Prostate gland (tissue), 2 donors: ENCODE measurements at regions not wholly inside any gene's neighbourhood (a gene's known extent, or its start where the extent isn't known, plus 50 kb on each side); places are given as distances from the start of the nearest gene placed in this dataset.

Source experiments
- POLR2A ChIP-seq: fragments of 450-650 bp; IDR thresholded peaks from one replicate; pipeline ENCODE4 v1.6.1; 2016; ENCODE audit warnings: antibody characterized with exemption, mild to moderate bottlenecking
- TF ChIP-seq, protein P1 (sequence below), 4 experiments: fragments of 200-600 bp in 2 of 4; fragments of 450-650 bp in 2 of 4; sonication (generic) in 2 of 4; IDR thresholded peaks; 1 replicate in 3 of 4; 2 replicates in 1 of 4; pipeline ENCODE4 v1.5.1; 2016 to 2019; ENCODE audit warnings: antibody characterized with exemption in 4 of 4, mild to moderate bottlenecking in 2 of 4, moderate library complexity in 2 of 4

DNA sequence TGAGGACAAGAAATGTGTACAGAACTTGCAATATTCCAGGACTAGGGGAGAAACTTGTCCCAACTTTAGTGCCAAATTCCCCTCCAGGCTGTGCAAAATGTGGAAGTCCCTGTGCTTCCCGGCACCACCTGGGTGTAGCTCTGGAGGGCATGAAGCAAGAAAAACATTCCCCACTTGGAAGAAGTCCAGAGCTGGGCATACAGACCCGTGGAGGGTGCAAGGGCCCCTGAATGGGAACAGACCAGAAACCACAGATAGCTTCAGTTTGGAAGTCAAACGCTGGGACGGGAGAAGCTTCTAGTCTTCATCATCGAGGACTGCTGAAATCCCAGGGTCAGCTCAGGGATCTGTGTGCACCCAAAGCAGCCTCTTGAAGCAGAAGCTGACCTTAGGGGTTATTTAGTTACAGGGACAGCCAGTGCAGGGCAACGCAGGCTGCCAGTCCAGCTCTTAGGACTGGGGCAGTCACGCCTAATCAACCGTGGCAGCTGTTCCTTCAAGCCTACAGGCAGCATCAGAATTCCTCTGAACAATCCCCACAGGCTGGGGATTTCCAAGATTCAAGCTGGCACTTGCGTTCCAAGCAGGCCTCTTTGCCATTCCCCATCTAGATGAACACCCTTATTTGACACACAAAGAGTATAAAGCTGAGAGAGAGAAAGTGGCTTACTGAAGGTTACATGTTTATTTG, 269.4 kb downstream of the LOXHD1 start:
- TF ChIP-seq, protein P1, sequence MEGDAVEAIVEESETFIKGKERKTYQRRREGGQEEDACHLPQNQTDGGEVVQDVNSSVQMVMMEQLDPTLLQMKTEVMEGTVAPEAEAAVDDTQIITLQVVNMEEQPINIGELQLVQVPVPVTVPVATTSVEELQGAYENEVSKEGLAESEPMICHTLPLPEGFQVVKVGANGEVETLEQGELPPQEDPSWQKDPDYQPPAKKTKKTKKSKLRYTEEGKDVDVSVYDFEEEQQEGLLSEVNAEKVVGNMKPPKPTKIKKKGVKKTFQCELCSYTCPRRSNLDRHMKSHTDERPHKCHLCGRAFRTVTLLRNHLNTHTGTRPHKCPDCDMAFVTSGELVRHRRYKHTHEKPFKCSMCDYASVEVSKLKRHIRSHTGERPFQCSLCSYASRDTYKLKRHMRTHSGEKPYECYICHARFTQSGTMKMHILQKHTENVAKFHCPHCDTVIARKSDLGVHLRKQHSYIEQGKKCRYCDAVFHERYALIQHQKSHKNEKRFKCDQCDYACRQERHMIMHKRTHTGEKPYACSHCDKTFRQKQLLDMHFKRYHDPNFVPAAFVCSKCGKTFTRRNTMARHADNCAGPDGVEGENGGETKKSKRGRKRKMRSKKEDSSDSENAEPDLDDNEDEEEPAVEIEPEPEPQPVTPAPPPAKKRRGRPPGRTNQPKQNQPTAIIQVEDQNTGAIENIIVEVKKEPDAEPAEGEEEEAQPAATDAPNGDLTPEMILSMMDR (IDR thresholded peaks at IDR 0.05): no peak
- TF ChIP-seq POLR2A: no peak
